DOHH2 (cell line): ENCODE measurements at regions not wholly inside any gene's neighbourhood (a gene's known extent, or its start where the extent isn't known, plus 50 kb on each side); places are given as distances from the start of the nearest gene placed in this dataset.

Experiments
- H3F3A ChIP-seq: fragments of 200-600 bp; sonication (generic), shearing (Covaris generic); 2 replicates; pipeline ENCODE4 v1.6.0; 2016; ENCODE audit warnings: antibody characterized with exemption, mild to moderate bottlenecking; ENCODE audit not compliant: control insufficient read depth, insufficient read depth
- H3K27ac ChIP-seq: fragments of 200-600 bp; sonication (generic); 2 replicates; pipeline ENCODE4 v1.5.1; 2014; ENCODE audit warnings: low read depth, mild to moderate bottlenecking, low read length, moderate library complexity
- H3K27me3 ChIP-seq: fragments of 200-600 bp; sonication (generic); 2 replicates; pipeline ENCODE4 v1.6.1; 2014; ENCODE audit warnings: mild to moderate bottlenecking, low read length, mixed read lengths; ENCODE audit not compliant: control insufficient read depth
- H3K36me3 ChIP-seq: fragments of 200-600 bp; sonication (generic); 2 replicates; pipeline ENCODE4 v1.6.1; 2014; ENCODE audit warnings: mild to moderate bottlenecking, low read length, moderate library complexity, mixed read lengths; ENCODE audit not compliant: control insufficient read depth
- H3K4me1 ChIP-seq: fragments of 200-600 bp; sonication (generic); 2 replicates; pipeline ENCODE4 v1.6.1; 2014; ENCODE audit warnings: mild to moderate bottlenecking, low read length, mixed read lengths; ENCODE audit not compliant: control insufficient read depth
- H3K4me2 ChIP-seq: fragments of 200-600 bp; sonication (generic); 2 replicates; pipeline ENCODE4 v1.6.0; 2014; ENCODE audit warnings: mild to moderate bottlenecking, low read length, moderate library complexity
- H3K4me3 ChIP-seq: fragments of 200-600 bp; sonication (generic); 2 replicates; pipeline ENCODE4 v1.5.1; 2014; ENCODE audit warnings: mild to moderate bottlenecking, low read length, mixed read lengths
- H3K79me2 ChIP-seq: fragments of 200-600 bp; sonication (generic); 2 replicates; pipeline ENCODE4 v1.6.1; 2014; ENCODE audit warnings: mild to moderate bottlenecking, low read length, mixed read lengths; ENCODE audit not compliant: control insufficient read depth
- H3K9me2 ChIP-seq: fragments of 200-600 bp; sonication (generic); replicated peaks from 2 replicates; pipeline ENCODE4 v1.6.1; 2014; ENCODE audit warnings: mild to moderate bottlenecking, low read length, mixed read lengths; ENCODE audit not compliant: control insufficient read depth
- H3K9me3 ChIP-seq: fragments of 200-600 bp; sonication (generic); 2 replicates; pipeline ENCODE4 v1.6.1; 2014; ENCODE audit warnings: antibody characterized with exemption, low read length, mixed read lengths; ENCODE audit not compliant: control insufficient read depth, insufficient read depth
- H4K20me1 ChIP-seq: fragments of 200-600 bp; sonication (generic); 2 replicates; pipeline ENCODE4 v1.6.0; 2014; ENCODE audit warnings: low read depth, mild to moderate bottlenecking, antibody characterized with exemption, low read length, moderate library complexity; ENCODE audit not compliant: control insufficient read depth, insufficient read depth
- CTCF ChIP-seq: fragments of 200-600 bp; sonication (generic); IDR thresholded peaks from one replicate; pipeline ENCODE4 v1.5.1; 2014; ENCODE audit warnings: antibody characterized with exemption, mild to moderate bottlenecking, low read depth, low read length; ENCODE audit not compliant: poor library complexity, severe bottlenecking
- EZH2phosphoT487 ChIP-seq: fragments of 200-600 bp; sonication (generic); IDR thresholded peaks from 2 replicates; pipeline ENCODE4 v1.6.1; 2017; ENCODE audit warnings: borderline replicate concordance, mild to moderate bottlenecking, antibody characterized with exemption, low read length, moderate library complexity, mixed read lengths

- H3K27ac ChIP-seq: no peak overlapping the region
- no peaks in the 10 kb centered on the region for H3K9me2 ChIP-seq
- no peaks in the 10 kb centered on the region for H3F3A ChIP-seq
- H3K4me3 ChIP-seq: no peak overlapping the region; the same call in 1 of the 2 replicates
- peak overlapping the region; percentile 19 for H3K4me2 ChIP-seq
- peaks cover 12% of the 10 kb centered on the region for H3K4me1 ChIP-seq
- H3K79me2 ChIP-seq: no peaks in the 10 kb centered on the region
- TF ChIP-seq EZH2phosphoT487: no peak
- TF ChIP-seq CTCF: no peak
- no peaks in the 10 kb centered on the region for H3K36me3 ChIP-seq
- H3K9me3 ChIP-seq: no peaks in the 10 kb centered on the region
- peaks cover 20% of the 10 kb centered on the region for H3K27me3 ChIP-seq
- no peaks in the 10 kb centered on the region for H4K20me1 ChIP-seq
Observed at GRCh38 chr15:38129531-38130204, 123.0 kb upstream of the SPRED1 start.

- Histone ChIP-seq H3K9me3 (no peaks in the 10 kb centered on the region), H3K27me3 (peaks cover 20% of the 10 kb centered on the region), H3K79me2 (no peaks in the 10 kb centered on the region), H3F3A (no peaks in the 10 kb centered on the region), H3K9me2 (no peaks in the 10 kb centered on the region), H3K4me3 (no peak overlapping the region; the same call in 1 of the 2 replicates), H3K4me1 (peaks cover 12% of the 10 kb centered on the region), H3K27ac (no peak overlapping the region), H4K20me1 (no peaks in the 10 kb centered on the region), H3K4me2 (peak overlapping the region; percentile 19), H3K36me3 (no peaks in the 10 kb centered on the region)
- TF ChIP-seq EZH2phosphoT487 (no peak), CTCF (no peak)
Observed at GRCh38 chr15:38130205-38130567, 122.5 kb upstream of the SPRED1 start.

GRCh38 chr15:38130740-38131498, 121.7 kb upstream of the SPRED1 start:
- peaks cover 20% of the 10 kb centered on the region for H3K27me3 ChIP-seq
- no peaks in the 10 kb centered on the region for H3K9me2 ChIP-seq
- no peaks in the 10 kb centered on the region for H3K9me3 ChIP-seq
- TF ChIP-seq EZH2phosphoT487 (no peak), CTCF (no peak)
- no peaks in the 10 kb centered on the region for H3K36me3 ChIP-seq
- H3K4me1 ChIP-seq: peaks cover 12% of the 10 kb centered on the region
- no peak overlapping the region for H3K4me2 ChIP-seq
- H3F3A ChIP-seq: no peaks in the 10 kb centered on the region
- no peaks in the 10 kb centered on the region for H3K79me2 ChIP-seq
- H3K27ac ChIP-seq: no peak overlapping the region
- H4K20me1 ChIP-seq: no peaks in the 10 kb centered on the region
- H3K4me3 ChIP-seq: no peak overlapping the region
